Thymus (tissue), 11 donors: ENCODE measurements at regions not wholly inside any gene's neighbourhood (a gene's known extent, or its start where the extent isn't known, plus 50 kb on each side); places are given as distances from the start of the nearest gene placed in this dataset.

ENCODE experiments used
- DNase-seq, 9 donors: peaks; one replicate each; pipeline ENCODE4 v3.0.0-alpha.2; 2013; ENCODE audit warnings: low spot score in 9 of 9, low read depth in 6 of 9, missing footprints in 1 of 9
- H3K27ac ChIP-seq, 2 donors: one replicate each; pipeline ENCODE4 v1.5.1; 2013; ENCODE audit warnings: control low read depth in 1 of 2, low read depth in 1 of 2, low read length in 1 of 2, mild to moderate bottlenecking in 1 of 2, moderate library complexity in 1 of 2
- H3K27me3 ChIP-seq, 2 donors: one replicate each; pipeline ENCODE4 v1.5.1; 2013; ENCODE audit warnings: low read length in 1 of 2; ENCODE audit not compliant: control insufficient read depth in 2 of 2, insufficient read depth in 1 of 2
- H3K36me3 ChIP-seq, 2 donors: one replicate each; pipeline ENCODE4 v1.5.1; 2013; ENCODE audit warnings: low read length in 1 of 2, mild to moderate bottlenecking in 1 of 2, moderate library complexity in 1 of 2; ENCODE audit not compliant: control insufficient read depth in 2 of 2, insufficient read depth in 2 of 2
- H3K4me1 ChIP-seq, 2 donors: one replicate each; pipeline ENCODE4 v1.5.1; 2013; ENCODE audit warnings: low read length in 2 of 2; ENCODE audit not compliant: control insufficient read depth in 2 of 2, insufficient read depth in 2 of 2
- H3K4me3 ChIP-seq, 2 donors: one replicate each; pipeline ENCODE4 v1.5.1; 2013; ENCODE audit warnings: low read length in 2 of 2, control low read depth in 1 of 2, mild to moderate bottlenecking in 1 of 2
- H3K9me3 ChIP-seq, 2 donors: one replicate each; pipeline ENCODE4 v1.5.1; 2013; ENCODE audit warnings: low read length in 1 of 2, mild to moderate bottlenecking in 1 of 2; ENCODE audit not compliant: control insufficient read depth in 2 of 2, insufficient read depth in 1 of 2
- WGBS: extraction: QIAGEN DNeasy Blood & Tissue Kit; methylation state at CpG from one replicate; pipeline ENCODE4 v1.1.7; 2013; 5-methylcytosine and 5-hydroxymethylcytosine counted together
- donor health status: healthy.

- Histone ChIP-seq H3K27me3 (no peaks in the 10 kb centered on the region), H3K27ac (no peak overlapping the region), H3K36me3 (no peaks in the 10 kb centered on the region), H3K9me3 (peaks cover 0 to 5% of the 10 kb centered on the region in 2 donors), H3K4me3 (no peak overlapping the region), H3K4me1 (no peaks in the 10 kb centered on the region)
- DNase-seq, result no peak
- 66% methylated on average over 3 of the region's 3 CpGs for WGBS
Observed at GRCh38 chr12:129959889-129960288, 56.1 kb upstream of the TMEM132D start.

- H3K27ac ChIP-seq, result no peak overlapping the region
- no peaks in the 10 kb centered on the region for H3K4me1 ChIP-seq
- 82% methylated on average over 4 of the region's 4 CpGs for WGBS
- no peak overlapping the region for H3K4me3 ChIP-seq
- H3K36me3 ChIP-seq, result no peaks in the 10 kb centered on the region
- peaks cover 0 to 5% of the 10 kb centered on the region in 2 donors for H3K9me3 ChIP-seq
- no peak for DNase-seq
- H3K27me3 ChIP-seq, result no peaks in the 10 kb centered on the region
Observed at GRCh38 chr12:129961091-129961490, 57.3 kb upstream of the TMEM132D start.

- DNase-seq, result no peak
- Histone ChIP-seq H3K27me3 (no peaks in the 10 kb centered on the region), H3K27ac (no peak overlapping the region), H3K4me3 (no peak overlapping the region), H3K4me1 (no peaks in the 10 kb centered on the region), H3K36me3 (no peaks in the 10 kb centered on the region), H3K9me3 (peaks cover 0 to 5% of the 10 kb centered on the region in 2 donors)
- 87% methylated on average over 1 of the region's 1 CpG for WGBS
Observed at GRCh38 chr12:129961856-129962255, 58.0 kb upstream of the TMEM132D start.

- 87% methylated on average over 7 of the region's 7 CpGs for WGBS
- Histone ChIP-seq H3K27me3 (no peaks in the 10 kb centered on the region), H3K4me1 (no peaks in the 10 kb centered on the region), H3K36me3 (no peaks in the 10 kb centered on the region), H3K4me3 (no peak overlapping the region), H3K9me3 (no peaks in the 10 kb centered on the region), H3K27ac (no peak overlapping the region)
- DNase-seq, result no peak
Observed at GRCh38 chr12:129964300-129964699, 60.5 kb upstream of the TMEM132D start.

- Histone ChIP-seq H3K36me3 (no peaks in the 10 kb centered on the region), H3K27ac (no peak overlapping the region), H3K4me1 (no peaks in the 10 kb centered on the region), H3K27me3 (no peaks in the 10 kb centered on the region), H3K9me3 (no peaks in the 10 kb centered on the region), H3K4me3 (no peak overlapping the region)
- 75% methylated on average over 5 of the region's 5 CpGs for WGBS
- DNase-seq, result no peak
Observed at GRCh38 chr12:129964826-129965457, 61.1 kb upstream of the TMEM132D start.

- H3K4me3 ChIP-seq, result no peak overlapping the region
- 42% methylated on average over 10 of the region's 10 CpGs for WGBS
- no peaks in the 10 kb centered on the region for H3K4me1 ChIP-seq
- no peak for DNase-seq
- no peaks in the 10 kb centered on the region for H3K9me3 ChIP-seq
- no peak overlapping the region for H3K27ac ChIP-seq
- no peaks in the 10 kb centered on the region for H3K27me3 ChIP-seq
- H3K36me3 ChIP-seq, result no peaks in the 10 kb centered on the region
Observed at GRCh38 chr12:129966146-129966995, 62.5 kb upstream of the TMEM132D start.

- Histone ChIP-seq H3K9me3 (no peaks in the 10 kb centered on the region), H3K27ac (no peak overlapping the region), H3K4me3 (no peak overlapping the region), H3K4me1 (no peaks in the 10 kb centered on the region), H3K36me3 (no peaks in the 10 kb centered on the region), H3K27me3 (no peaks in the 10 kb centered on the region)
- no peak for DNase-seq
- WGBS, result 91% methylated on average over 7 of the region's 7 CpGs
Observed at GRCh38 chr12:129971721-129972120, 67.9 kb upstream of the TMEM132D start.

GRCh38 chr12:129973236-129973961 is 69.6 kb upstream of the TMEM132D start:
- Histone ChIP-seq H3K36me3 (no peaks in the 10 kb centered on the region), H3K4me3 (no peak overlapping the region), H3K27ac (no peak overlapping the region), H3K4me1 (no peaks in the 10 kb centered on the region), H3K9me3 (no peaks in the 10 kb centered on the region), H3K27me3 (no peaks in the 10 kb centered on the region)
- DNase-seq, result no peak
- WGBS, result 84% methylated on average over 6 of the region's 6 CpGs

- Histone ChIP-seq H3K4me3 (no peak overlapping the region), H3K4me1 (no peaks in the 10 kb centered on the region), H3K36me3 (no peaks in the 10 kb centered on the region), H3K27me3 (no peaks in the 10 kb centered on the region), H3K27ac (no peak overlapping the region), H3K9me3 (no peaks in the 10 kb centered on the region)
- WGBS, result 29% methylated on average over 4 of the region's 4 CpGs
- no peak for DNase-seq
Observed at GRCh38 chr12:129984106-129984505, 80.3 kb upstream of the TMEM132D start.
